NCI-H1930 (cell line): ENCODE measurements at regions not wholly inside any gene's neighbourhood (a gene's known extent, or its start where the extent isn't known, plus 50 kb on each side); places are given as distances from the start of the nearest gene placed in this dataset.

Experiments used
- DNase-seq, 2 experiments: peaks; one replicate each; lab custom pipeline; 2025; lab: John Stamatoyannopoulos, UW

DNA sequence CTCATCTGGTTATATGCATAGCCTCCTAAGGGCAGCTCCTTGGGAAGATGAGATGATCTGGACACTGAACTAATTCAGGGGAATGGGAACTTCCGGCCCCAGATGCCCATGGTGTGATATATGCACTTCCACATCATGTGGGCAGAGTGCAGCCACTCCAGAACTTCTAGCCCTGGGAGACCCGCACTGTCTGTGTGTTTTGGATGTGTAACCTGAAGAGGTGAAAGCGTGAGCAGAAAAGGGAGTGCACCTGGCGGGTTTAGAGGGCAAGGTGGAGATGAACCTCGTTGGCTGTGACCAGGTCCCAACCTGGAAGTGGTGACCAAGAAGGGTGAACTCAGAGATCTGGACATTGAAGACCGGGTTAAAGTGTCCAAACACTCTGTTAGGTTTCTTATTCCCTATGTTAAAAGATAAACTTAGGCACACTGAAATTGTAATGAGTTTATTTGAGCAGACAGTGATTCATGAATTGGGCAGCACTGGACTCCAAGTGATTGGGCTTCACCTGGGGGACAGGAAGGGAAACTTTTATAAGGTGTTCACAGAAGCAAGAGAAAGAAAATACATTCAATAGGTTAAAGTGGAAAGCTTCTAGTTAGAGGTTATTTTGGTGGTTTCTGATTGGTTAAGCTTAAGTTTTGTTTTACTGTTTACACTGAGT lies 296.2 kb upstream of the SKOR2 start:
- no peak for DNase-seq

DNA sequence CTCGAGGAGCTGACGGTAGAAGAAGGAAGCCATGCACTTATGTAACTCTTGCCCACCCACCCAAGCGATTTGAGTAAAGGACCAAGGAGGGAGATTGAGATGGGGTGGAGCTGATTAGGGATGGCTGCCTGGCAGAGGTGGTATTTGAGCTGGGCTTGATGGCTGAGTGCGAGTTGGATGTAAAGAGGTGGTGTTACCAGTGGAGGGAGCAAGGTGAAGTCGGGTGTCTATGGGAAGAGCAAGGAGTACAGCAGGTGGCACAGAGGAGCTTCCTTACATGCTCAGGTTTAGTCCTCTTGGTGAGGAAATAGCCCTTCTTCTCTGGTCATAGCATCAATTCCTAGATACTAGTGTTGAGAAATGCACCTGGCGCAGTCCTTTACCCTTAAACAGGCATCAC lies 294.2 kb upstream of the SKOR2 start:
- no peak for DNase-seq

DNA sequence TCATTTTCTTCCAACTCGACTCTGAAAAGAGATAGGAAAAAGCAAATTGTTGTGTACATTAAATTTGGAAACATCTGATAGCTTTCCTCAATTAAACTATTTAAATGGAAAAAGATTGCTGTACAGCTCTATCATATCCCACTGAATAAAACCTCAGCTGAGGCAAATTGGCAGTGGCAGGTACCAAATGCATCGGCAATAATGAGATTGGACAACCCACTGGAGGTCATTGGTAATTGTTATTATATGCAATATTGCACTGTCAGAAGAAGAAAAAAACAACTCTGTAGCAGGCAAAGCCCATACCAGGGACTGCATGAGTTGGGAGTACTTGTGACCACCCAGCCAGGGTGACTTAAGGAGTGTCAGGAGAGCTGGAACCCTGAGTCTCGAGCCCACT lies 291.6 kb upstream of the SKOR2 start:
- no peak for DNase-seq

DNA sequence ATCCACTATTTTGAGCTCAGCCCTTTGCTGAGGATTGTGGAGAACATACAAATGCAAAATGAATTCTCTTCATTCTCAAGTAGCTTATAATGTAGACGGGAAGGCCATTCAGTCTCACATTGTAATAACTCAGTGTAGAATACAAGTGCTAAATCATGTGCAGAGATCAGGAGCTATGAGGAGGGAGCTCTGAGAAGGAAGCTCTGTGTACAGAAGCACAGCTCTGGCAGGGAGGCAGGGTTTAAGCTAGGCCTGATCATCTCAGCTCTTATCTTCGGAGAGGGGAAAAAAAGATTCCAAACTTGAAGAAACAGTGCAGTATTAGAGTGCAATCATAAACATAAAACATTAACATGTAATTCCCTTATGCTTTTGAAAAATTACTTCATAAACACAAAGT lies 291.1 kb upstream of the SKOR2 start:
- DNase-seq = no peak

DNA sequence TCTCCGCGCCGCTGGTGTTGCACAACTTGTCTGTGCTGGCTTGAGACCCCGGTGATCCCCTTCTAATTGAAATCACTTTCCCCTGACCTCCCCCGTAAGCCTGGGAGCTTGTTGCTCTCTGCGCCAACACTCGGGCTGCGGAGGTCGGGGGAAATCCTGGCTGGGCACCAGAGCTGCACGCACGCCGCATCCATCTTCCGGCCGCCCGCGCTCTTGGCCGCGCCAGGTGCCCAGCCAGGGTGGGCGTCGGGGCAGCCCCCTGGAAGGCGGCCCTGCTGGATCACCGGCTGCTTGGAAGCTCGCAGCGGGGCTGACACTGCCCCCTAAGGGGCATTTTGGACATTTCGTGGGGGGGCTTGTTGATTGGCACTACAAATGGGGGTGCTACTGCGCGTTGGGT lies 280.3 kb upstream of the SKOR2 start:
- no peak for DNase-seq

DNA sequence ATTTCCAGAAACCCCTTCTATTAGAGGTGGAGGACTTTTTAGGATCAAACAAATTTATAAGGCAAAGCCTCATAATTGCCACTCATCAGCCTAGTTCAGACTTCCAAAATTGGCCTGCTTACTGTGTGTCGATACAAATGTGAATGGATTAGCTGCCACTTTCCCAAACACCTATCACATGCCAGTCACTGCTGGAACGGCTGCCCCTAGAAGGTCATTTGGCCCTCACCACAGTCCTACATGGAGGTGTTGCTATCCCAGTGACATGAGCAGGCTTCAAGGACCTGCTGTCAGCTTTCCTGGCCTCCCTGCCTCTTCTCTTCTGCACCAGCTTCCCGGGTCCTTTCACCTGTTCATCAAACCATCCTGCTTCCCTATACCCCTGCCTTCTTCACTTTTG lies 279.2 kb upstream of the SKOR2 start:
- no peak for DNase-seq

DNA sequence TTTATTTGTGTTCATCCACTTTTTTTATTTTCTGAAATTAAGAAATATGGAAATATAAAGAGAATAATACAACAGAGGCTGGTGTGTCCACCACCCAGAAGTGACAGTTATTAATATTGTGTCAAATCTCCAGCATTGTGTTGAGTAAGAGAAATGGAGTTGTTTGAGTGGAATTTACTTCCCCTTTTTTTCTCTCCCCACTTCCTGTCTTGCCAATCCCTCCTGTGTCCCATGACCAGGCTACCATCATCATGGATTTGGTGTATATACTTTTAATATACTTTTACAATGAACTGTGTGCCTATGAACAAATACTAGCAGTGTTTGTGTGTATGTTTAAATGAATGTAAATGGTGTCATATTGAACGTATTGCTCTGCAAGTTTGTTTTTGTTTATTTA lies 276.9 kb upstream of the SKOR2 start:
- no peak for DNase-seq

DNA sequence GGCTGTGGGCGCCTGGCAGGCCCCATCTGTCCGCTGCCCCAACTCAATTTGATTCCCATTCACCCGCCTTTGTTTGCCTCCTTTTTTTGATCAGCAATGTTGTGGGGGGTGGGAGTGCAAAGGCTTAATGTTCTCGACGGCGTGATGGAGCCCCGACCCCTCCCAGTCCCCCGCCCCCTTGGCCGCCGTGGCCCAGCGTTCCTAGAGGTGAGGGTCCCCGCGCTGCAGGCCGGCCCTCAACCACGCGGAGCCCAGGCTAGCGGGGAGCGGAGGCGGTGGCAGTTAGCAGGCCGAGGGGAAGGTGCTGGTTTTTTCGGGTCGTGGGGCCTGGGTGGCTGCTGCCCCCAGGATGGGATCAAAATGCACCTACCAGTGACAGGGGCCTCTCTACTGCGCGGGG lies 274.7 kb upstream of the SKOR2 start:
- DNase-seq = no peak

DNA sequence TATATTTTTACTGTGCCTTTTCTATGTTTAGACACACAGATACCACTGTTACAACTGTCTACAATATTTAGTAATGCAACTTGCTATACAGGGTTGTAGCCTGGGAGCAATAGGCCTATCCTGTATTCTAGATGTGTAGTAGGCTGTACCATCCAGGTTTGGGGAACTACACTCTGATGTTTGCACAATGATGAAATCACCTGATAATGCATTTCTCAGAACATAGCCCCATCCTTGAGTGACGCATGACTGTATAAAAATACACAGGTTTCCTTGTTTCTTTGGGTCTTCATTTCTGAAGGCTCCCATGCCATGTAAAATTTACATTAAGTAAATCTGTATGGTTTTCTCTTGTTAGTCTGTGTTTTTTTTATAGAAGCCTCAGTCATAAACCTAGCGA lies 270.9 kb upstream of the SKOR2 start:
- DNase-seq = no peak

DNA sequence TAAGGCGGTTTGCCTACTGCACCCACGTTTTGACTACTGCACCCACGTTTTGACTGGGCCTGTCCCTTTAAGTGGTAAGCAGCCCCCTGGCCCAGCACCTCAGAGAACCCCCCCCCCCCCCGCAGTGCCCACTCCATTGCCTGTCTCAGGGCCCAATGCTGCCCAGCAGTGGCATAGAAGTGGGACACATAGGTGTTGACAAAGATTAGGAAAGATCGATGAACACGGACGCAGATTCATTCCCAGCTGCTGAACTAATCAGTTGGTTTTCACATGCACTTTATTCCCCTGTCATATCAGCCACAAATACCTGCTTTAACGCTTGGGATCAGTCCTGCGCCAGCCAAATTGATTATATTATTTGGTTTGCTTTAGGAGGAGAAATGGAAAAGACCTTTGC lies 268.8 kb upstream of the SKOR2 start:
- DNase-seq = no peak

DNA sequence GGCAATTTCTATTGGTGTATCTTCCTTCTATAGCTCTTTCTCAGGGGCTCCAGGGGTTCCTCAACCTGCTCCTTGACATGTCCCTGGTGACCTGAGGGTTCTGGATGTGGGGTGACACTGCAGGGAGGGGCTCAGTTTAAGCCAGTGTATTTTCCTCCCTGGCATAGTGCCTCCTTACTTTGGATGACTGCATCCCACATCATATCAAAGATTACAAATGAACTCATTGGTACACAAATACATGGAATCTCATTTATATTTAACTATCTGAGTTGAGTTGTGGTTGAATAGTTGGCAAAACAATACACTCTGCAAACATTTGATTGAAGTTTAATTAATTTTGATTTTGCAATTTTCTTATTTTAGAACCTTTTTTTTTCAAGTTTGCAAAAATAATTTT lies 268.2 kb upstream of the SKOR2 start:
- no peak for DNase-seq

DNA sequence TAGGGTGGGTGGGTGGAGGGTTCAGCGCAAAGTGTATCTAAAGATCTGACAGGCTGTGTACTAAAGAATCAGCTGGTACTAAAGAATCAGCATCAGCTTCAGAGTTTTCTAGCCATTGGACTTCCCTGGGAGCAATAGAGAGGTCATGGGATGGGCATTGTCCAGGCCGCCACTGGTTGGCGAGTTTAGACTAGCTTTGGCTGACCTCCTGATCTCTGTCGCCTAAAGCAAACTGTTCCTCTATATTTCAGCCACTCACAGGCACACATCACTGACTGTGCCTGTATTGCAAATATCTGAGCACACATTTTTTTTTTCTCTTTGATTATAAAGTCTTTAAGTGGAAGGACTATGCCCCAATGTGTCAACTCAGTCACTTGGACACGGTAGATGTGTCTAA lies 267.8 kb upstream of the SKOR2 start:
- DNase-seq = no peak

DNA sequence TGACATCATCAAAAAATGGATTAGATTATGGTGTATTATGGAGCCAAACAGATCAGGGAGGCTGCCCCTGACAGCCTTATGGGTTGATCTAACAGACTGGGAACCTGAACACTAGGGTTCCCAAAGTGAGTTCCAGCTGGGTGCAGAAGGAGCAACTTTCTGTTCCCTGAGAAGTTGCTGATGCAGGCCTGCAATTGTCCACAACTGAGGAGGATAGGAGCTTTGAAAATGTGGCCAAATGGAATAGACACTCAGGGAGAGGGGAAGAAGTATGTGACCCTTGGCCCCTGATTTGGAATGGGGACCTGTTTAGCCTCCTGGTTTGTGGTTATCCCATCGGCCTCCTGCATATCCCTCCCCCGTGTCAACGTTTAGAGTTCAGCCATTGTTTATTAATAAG lies 262.2 kb upstream of the SKOR2 start:
- DNase-seq = no peak

DNA sequence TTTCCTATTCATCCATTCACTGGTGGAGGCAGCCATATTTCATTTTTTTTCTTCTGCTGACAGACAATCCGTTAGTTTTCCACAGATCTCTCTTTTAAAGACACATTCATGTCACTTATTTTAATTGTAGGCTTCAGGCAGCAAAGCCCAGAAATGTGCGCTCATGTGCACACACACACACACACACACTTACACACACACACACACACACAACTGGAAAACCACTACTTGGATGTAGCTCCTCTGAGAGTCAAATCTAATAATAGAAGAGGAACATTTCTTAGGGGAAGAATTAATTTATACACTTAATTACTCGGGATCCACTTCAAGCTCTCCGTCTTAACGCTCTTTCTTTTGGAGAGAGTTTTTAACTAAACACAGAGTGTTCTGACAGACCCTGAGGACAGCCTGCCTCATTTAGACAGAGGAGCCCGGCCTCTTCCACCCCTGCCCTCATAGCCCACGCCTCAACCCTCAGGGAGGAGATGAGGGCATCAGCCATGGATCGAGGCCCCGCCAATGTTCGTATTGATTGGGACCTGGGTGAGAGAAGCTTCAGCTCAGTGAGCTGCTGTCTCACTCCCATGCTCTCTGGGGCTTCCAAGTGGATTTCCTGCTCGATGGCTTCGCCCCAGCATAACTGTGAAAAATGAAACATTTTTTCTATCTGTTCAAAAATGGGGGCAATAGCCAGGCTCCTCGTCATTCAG lies 261.4 kb upstream of the SKOR2 start:
- no peak for DNase-seq

DNA sequence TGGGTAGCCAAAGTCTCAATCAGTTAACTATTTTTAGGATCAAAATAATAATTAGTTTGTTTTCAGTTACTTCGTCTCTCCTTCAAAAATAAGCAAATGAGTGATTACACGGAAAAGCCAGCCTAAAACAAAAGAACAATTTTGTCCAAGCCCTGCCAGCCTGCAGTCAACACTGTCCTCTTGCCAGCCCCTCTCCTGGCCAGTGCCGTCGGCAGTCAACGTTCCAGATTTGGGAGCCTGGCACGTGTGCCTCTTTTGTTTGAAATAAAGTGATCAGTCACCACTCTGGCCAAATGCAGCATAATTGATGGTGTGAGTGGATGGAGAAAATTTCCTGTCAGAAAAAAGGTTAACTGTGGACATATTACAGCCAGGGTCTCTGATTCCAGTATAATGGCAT lies 260.6 kb upstream of the SKOR2 start:
- DNase-seq = no peak

DNA sequence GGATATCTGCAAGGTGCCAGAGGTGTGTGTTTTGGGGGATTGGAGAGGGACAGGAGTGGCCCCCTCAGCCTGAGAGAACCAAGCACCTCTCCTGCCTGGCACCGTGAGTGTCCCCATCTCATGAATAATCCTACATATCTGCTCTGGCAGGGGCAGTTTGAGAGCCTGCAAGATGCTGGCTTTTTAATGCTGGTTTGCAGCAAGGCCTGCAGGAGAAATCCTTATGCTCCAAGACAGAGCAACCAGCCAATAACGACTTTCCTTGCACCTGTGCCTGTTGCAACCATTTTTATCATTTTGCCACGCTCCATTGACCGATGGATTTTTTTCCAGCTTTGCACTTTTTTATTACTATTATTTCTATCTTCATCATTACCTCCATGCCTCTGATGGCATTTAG lies 259.4 kb upstream of the SKOR2 start:
- no peak for DNase-seq

DNA sequence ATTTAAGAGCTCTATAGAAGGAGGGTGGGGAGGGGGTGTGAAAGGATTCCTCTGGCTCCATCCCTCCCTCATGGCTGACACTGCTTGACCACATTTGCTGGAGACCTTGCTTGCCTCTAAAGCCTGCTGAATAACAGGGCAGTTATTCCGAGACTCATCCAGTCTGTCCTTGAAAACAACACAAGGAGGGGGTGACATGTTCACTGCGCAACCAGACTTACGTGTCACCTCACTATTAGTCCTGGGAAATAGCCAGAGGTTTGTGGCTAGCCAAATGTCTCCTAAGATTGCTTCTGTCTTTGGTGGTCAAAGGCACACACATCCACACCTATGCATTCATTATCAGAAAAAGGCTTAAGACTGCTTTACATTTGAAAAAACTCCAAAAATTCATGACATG lies 256.2 kb upstream of the SKOR2 start:
- DNase-seq = no peak

DNA sequence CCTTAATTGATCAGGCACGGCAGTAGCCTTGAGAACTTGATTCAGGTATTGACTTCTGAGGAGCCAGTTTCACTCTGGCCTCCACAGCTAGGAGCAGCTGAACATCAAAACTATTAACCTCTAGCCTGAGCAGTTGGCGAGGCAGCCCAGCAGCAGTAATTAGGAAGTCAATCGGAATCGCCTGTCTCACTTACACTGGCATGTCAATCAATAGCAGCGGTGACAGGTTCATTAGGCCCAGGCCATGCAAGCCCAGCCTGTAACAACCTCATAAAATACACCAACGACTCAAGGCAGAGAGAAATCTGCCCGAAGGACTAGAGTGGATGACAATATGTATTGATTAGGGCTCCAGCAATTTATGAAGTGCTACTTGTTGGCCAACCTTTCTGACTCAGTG lies 255.4 kb upstream of the SKOR2 start:
- DNase-seq = no peak

DNA sequence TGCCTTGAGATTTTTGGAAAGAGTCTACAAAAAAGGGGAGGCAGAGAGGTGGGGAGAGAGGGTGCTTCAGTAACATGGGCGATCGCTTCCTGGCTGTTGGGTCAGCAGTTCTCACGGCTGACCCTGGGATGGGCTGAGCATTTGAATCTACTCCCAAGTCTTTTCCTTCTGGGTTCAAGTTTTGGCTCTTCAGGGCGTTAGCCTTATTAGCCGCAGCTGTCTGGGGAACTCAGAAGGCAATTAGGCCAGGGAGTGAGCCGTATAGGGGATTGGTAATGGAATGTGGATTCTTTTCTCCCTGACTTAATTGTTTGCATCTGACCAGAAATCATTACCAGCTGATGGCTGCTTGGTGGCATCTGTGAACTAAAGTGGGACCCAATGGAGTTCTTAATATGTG lies 250.5 kb upstream of the SKOR2 start:
- DNase-seq = no peak

DNA sequence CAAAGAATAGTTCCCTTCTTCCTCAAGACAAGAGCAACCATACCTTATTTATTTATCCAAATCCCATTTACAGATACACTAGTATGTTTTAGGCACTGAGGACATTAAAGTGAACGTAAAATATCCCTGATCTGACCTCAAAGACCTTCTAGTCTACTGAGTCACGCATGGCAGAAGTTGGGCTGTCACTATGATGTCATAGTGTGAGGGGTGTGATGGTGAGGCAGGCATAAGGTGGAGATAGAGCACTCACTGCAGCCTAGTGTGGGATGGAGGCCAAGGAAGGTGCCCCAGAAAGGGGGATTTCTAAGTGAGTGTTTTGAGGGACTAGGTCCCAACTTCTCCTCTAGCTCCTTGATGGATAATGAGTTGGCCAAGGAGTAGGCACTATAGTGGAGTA lies 249.5 kb upstream of the SKOR2 start:
- DNase-seq = no peak

DNA sequence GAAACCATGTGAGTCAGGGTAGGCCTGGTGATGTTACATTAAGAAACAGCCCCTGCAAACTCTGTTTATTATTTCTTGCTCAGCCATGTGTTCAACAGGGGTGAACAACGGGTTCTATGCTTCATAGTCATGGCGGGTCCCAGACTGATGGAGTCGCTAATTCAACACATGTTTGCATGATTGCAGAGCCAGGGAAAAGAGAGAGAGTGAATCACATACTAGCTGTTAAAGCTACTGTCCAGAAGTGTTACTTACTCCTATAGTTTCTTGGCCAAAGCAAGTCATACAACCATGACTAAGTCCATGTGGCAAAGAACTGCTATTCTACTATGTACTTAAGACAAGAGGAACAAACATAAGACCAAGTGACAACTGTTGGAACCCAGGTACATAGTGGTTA lies 241.2 kb upstream of the SKOR2 start:
- no peak for DNase-seq

DNA sequence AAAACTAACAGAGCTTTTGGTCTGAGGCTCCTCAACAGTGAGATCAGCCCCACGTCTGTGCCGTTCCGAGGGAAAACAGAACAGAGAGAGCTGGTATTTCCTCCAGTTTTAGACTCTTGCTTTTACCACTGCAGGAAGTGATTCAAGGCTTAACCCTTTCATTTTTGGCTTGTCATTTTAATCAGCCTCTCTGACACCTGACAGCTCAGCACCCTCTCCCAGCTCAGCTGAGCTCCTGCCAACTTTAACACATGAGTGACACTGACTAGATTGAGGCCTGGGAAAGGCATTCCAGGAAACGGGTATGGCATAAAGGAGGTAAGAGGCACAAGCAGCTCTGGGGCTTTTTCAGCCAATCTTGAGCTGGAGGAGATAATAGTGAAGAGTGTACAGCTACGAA lies 239.4 kb upstream of the SKOR2 start:
- DNase-seq = no peak

DNA sequence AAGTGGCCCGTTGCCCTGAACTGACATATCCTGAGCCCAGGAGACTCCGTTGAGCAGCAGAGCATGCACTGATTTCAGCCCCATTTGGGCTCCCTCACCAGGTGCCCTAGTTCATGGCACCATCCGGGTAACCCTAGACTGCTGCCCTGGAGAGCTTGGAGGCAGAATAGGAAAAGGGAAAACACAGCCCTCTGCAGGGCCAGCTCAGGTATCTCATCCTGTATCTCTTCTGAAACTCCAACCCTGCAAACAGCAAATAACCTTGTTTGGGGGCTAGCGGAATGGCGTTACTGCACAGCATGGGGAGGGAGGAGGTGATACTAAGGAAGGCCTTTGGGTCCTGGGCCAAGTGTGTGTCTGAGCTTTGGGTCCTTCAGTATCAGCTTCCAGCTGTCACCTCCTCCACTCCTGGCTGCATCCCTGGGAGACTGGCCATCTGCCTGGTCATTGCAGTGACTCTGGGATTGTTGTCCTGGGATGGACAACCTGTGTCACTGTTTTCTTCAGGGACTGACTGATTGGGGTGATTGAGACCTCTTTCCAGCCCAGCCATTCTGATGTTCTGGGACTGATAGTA lies 233.8 kb upstream of the SKOR2 start:
- no peak for DNase-seq

DNA sequence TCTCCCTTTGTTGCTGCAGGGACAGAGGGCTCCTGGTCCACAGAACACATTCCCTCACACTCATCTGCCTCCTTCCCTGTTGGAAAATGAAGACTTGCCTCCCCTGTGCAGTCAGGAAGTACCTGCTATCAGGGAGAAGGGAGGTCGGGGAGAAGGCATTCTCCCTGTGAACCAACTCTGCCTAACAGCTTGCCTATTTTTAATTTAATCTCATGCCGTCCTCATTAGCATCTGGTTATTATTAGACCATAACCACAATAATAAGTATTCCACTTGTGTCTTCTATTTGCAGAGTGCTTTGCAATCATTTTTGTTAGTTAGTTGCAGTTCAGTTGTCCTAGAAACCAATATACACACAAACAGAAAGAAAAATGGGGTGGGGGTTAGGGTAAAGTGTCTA lies 232.6 kb upstream of the SKOR2 start:
- DNase-seq = no peak
